Thymus (tissue), 11 donors: ENCODE measurements at regions not wholly inside any gene's neighbourhood (a gene's known extent, or its start where the extent isn't known, plus 50 kb on each side); places are given as distances from the start of the nearest gene placed in this dataset.
A peak's percentile ranks its signal among the peaks of the same experiment; 100 is the strongest.

ENCODE experiments used
- DNase-seq, 9 donors: peaks; one replicate each; pipeline ENCODE4 v3.0.0-alpha.2; 2013; ENCODE audit warnings: low spot score in 9 of 9, low read depth in 6 of 9, missing footprints in 1 of 9
- H3K27ac ChIP-seq, 2 donors: one replicate each; pipeline ENCODE4 v1.5.1; 2013; ENCODE audit warnings: control low read depth in 1 of 2, low read depth in 1 of 2, low read length in 1 of 2, mild to moderate bottlenecking in 1 of 2, moderate library complexity in 1 of 2
- H3K27me3 ChIP-seq, 2 donors: one replicate each; pipeline ENCODE4 v1.5.1; 2013; ENCODE audit warnings: low read length in 1 of 2; ENCODE audit not compliant: control insufficient read depth in 2 of 2, insufficient read depth in 1 of 2
- H3K36me3 ChIP-seq, 2 donors: one replicate each; pipeline ENCODE4 v1.5.1; 2013; ENCODE audit warnings: low read length in 1 of 2, mild to moderate bottlenecking in 1 of 2, moderate library complexity in 1 of 2; ENCODE audit not compliant: control insufficient read depth in 2 of 2, insufficient read depth in 2 of 2
- H3K4me1 ChIP-seq, 2 donors: one replicate each; pipeline ENCODE4 v1.5.1; 2013; ENCODE audit warnings: low read length in 2 of 2; ENCODE audit not compliant: control insufficient read depth in 2 of 2, insufficient read depth in 2 of 2
- H3K4me3 ChIP-seq, 2 donors: one replicate each; pipeline ENCODE4 v1.5.1; 2013; ENCODE audit warnings: low read length in 2 of 2, control low read depth in 1 of 2, mild to moderate bottlenecking in 1 of 2
- H3K9me3 ChIP-seq, 2 donors: one replicate each; pipeline ENCODE4 v1.5.1; 2013; ENCODE audit warnings: low read length in 1 of 2, mild to moderate bottlenecking in 1 of 2; ENCODE audit not compliant: control insufficient read depth in 2 of 2, insufficient read depth in 1 of 2
- WGBS: extraction: QIAGEN DNeasy Blood & Tissue Kit; methylation state at CpG from one replicate; pipeline ENCODE4 v1.1.7; 2013; 5-methylcytosine and 5-hydroxymethylcytosine counted together
- donor health status: healthy.

DNA sequence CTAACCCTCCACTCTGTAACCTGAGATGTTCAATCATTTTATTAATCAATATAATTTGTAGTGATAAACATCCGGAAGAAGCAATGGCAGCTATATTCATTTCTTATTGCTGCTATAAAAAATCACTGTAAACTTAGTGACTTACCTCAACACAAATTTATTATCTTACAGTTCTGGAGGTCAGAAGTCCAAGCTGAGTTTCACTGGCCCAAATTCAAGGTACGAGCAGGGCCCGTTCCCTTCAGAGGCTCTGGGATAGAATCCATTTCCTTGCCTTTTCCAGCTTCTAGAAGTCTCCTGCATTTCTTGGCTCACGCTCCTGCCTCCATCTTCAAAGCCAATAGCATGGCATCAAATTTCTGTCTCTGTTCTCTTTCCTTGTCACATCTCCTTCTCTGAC lies 279.5 kb upstream of the SP8 start:
- no peaks in the 10 kb centered on the region for H3K36me3 ChIP-seq
- DNase-seq = no peak
- no peak overlapping the region for H3K27ac ChIP-seq
- H3K9me3 ChIP-seq = no peaks in the 10 kb centered on the region
- no peaks in the 10 kb centered on the region for H3K4me1 ChIP-seq
- no peak overlapping the region for H3K4me3 ChIP-seq
- WGBS = 94% methylated on average over 4 of the region's 4 CpGs
- no peaks in the 10 kb centered on the region for H3K27me3 ChIP-seq

DNA sequence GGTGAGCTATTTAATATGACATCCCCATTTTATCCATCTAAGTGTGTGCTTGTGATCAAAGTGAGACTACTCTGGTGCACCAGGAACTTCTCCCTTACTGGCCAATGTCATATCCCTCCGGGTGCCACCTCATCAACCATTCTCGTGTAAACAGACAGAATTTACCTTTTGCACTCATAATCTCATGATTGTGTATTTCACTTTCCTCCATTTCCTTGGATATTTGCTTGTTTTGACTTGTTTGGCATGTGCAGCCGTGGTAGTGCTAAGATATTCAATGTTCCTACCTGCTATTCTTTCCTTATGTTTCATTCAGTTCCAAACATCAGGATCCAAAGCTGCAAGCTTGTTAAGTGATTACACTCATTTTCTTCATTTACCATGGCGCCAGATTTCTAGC lies 280.5 kb upstream of the SP8 start:
- no peaks in the 10 kb centered on the region for H3K36me3 ChIP-seq
- WGBS = 92% methylated on average over 4 of the region's 4 CpGs
- no peak overlapping the region for H3K4me3 ChIP-seq
- no peaks in the 10 kb centered on the region for H3K4me1 ChIP-seq
- no peaks in the 10 kb centered on the region for H3K9me3 ChIP-seq
- no peaks in the 10 kb centered on the region for H3K27me3 ChIP-seq
- no peak overlapping the region for H3K27ac ChIP-seq
- no peak for DNase-seq

DNA sequence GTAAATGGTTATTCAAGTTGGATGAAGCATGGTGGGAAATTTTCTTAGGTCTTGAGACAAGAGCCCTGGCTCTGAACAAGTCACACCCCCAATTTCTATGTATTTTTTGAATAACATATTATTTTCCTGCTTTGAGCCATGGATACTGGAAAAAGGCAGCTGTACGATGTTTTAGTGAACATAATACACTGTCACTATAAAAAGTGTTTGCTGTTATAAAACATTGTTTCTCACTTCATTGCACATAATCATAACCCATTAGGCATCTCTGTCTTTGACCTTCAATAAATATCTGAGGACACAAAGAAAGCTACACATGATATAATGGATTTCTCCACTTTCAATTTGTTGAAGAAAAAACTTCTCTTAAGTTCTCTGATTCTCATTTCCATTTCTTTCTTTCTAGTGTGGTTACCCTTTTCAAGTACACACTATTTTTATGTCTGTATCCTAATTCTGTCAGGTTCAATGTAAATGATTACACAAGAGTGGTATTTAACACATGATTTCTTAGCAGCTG lies 283.9 kb upstream of the SP8 start:
- Histone ChIP-seq H3K27me3 (no peaks in the 10 kb centered on the region), H3K27ac (no peak overlapping the region), H3K9me3 (no peaks in the 10 kb centered on the region), H3K4me3 (no peak overlapping the region), H3K36me3 (no peaks in the 10 kb centered on the region), H3K4me1 (no peaks in the 10 kb centered on the region)
- DNase-seq = no peak
- 95% methylated on average over 1 of the region's 1 CpG for WGBS

DNA sequence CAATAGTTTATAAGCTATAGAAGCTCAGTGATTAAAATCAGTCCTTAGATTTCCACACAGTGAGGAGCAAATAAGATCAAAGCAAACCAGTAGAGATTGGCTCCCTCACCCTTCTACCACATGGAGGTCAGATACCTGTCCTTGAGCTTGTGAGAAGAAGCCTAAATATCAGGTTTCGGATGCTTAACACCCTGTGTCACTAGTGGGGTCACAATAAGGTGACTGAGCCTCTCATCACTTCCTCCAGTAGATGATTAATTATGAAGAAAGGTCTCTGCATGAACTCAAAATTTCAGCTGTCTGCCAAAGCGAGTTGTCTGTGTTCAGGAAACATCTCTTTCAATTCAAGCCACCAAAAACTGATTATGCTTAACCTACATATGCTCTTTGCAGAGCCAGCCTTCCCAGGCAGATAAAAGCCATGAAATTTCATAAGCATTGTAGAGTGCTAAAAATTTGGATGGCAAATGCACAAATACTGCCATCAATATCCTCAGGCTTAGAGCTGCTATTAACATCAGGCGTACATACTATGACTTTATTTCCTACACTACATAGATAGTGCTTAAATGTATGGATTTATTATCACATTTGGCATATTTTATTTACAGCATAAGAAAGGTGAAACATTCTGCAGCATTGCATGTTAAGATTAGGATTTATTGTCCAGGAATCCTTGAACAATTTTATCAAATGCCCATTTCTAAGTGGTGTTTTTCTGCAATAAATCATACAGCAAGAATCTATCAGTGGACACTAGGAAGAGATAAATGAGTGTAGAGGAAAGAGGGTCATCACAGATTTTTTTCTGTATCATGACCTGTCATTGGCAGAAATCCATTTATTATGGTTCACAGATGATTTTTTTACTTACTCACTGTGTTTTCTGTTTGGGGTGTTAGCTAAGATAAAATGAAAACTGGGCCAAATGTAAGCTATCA lies 285.1 kb upstream of the SP8 start:
- 87% methylated on average over 3 of the region's 3 CpGs for WGBS
- Histone ChIP-seq H3K4me3 (no peak overlapping the region), H3K27me3 (no peaks in the 10 kb centered on the region), H3K27ac (no peak overlapping the region), H3K4me1 (no peaks in the 10 kb centered on the region), H3K36me3 (no peaks in the 10 kb centered on the region), H3K9me3 (no peaks in the 10 kb centered on the region)
- DNase-seq = no peak

DNA sequence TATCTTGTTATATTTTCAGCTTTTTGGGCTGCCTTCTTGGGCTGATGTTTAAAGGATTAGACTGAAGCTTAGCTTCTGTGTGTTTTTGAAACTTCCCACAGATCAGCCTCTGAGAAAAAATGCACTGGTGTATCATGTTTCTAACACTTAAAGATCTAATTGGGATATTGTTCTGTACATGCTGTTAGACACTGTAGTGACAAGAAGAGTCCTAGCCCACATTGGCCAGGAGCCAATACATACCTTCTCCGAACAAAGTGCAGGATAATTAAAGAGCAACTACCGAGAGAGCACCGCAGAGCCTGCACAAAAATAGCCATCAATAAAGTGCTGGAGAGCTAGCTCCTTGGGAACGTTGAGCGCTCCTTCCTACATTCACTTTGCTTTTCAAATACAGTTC lies 289.4 kb upstream of the SP8 start:
- WGBS = 90% methylated on average over 5 of the region's 5 CpGs
- H3K36me3 ChIP-seq = no peaks in the 10 kb centered on the region
- H3K4me1 ChIP-seq = no peaks in the 10 kb centered on the region
- no peak overlapping the region for H3K27ac ChIP-seq
- H3K9me3 ChIP-seq = no peaks in the 10 kb centered on the region
- DNase-seq = peak in 1 of 9 donors; percentile 8
- H3K4me3 ChIP-seq = no peak overlapping the region
- H3K27me3 ChIP-seq = no peaks in the 10 kb centered on the region

DNA sequence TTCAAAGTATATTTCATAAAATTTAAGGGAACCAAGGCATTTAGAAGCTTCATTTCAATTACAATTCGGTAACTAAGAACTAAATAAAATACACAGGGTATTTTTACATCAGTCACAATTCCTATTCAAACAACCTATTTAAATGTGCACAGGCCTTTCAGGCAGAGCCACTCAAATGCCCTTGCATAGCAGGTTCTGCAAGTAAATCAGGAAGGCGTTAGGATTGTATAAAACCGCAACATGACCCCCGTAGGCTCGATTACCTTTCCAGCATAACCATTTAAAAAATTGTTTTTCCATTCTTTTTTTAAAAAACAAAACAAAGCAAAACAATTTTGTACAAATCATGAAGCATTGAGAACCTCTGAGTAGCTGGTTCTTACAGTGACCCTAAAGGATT lies 289.9 kb upstream of the SP8 start:
- WGBS = 88% methylated on average over 5 of the region's 5 CpGs
- Histone ChIP-seq H3K27me3 (no peaks in the 10 kb centered on the region), H3K36me3 (no peaks in the 10 kb centered on the region), H3K4me1 (no peaks in the 10 kb centered on the region), H3K4me3 (no peak overlapping the region), H3K27ac (no peak overlapping the region), H3K9me3 (no peaks in the 10 kb centered on the region)
- no peak for DNase-seq

DNA sequence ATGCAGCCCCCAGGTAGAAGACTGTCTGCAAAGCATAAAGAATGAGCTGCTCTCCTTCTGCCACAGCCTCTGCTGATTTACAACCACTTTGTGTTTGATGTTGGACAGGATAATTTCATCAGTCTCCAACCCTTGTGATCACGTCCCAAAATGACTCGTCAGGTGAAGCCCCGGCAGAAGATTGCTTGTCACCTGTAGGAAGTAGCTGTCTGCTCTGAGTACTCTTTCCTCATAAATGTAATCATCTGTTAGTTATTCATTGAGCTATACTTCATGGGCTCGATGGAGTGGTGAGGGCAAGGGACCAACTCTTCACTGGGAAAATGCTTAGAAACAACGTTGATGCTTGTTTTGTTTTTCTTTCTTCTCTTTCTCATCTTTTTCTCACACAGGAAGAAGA lies 290.9 kb upstream of the SP8 start:
- WGBS = 91% methylated on average over 5 of the region's 5 CpGs
- no peak for DNase-seq
- H3K27ac ChIP-seq = no peak overlapping the region

DNA sequence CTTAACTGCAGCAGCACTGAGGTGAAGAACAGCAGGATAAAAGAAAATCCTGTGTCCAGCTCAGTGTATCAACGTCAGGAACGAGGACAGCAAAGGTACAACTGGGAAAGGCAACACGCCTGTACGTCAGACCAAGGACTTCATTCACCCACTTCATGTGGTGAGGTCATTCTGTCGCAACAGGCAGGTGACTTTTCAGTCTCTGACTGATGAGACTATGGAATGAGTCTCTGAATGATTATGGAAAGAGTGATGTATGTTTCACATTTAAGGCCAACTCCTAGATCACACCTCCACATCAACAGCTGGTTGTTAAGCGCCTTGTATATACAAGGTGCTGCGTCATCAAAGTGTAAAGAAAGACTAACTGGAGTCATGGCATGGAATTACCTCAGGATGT lies 297.6 kb upstream of the SP8 start:
- no peaks in the 10 kb centered on the region for H3K4me1 ChIP-seq
- H3K4me3 ChIP-seq = no peak overlapping the region
- no peaks in the 10 kb centered on the region for H3K27me3 ChIP-seq
- no peaks in the 10 kb centered on the region for H3K9me3 ChIP-seq
- no peak overlapping the region for H3K27ac ChIP-seq
- DNase-seq = no peak
- no peaks in the 10 kb centered on the region for H3K36me3 ChIP-seq
- 96% methylated on average over 7 of the region's 7 CpGs for WGBS

More for the DNA sequence above, 290.9 kb upstream of the SP8 start:
- Histone ChIP-seq H3K4me1 (no peaks in the 10 kb centered on the region), H3K9me3 (no peaks in the 10 kb centered on the region), H3K4me3 (no peak overlapping the region), H3K36me3 (no peaks in the 10 kb centered on the region), H3K27me3 (no peaks in the 10 kb centered on the region)

DNA sequence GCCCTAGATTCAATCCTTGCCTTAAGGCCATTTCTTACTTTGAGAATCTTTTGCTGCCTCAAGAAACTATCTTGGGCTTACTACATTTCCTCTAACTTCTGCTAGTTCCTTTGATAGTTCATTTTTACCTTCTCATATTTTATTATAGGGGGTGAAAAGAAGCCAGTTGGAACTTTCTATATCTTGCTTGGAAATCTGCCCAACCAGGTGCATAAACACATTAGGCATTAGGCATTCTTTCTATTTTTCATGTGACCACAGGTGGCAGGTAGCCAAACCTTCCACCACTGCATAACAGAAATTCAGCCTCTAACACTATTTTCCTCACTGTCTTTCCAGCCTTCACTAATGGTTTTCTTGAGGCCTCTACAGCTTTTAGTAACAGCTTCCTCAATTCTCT lies 300.0 kb upstream of the SP8 start:
- no peaks in the 10 kb centered on the region for H3K27me3 ChIP-seq
- H3K27ac ChIP-seq = no peak overlapping the region
- no peak overlapping the region for H3K4me3 ChIP-seq
- H3K4me1 ChIP-seq = no peaks in the 10 kb centered on the region
- no peaks in the 10 kb centered on the region for H3K36me3 ChIP-seq
- DNase-seq = peak in 4 of 9 donors; percentile 1 to 31 (median 4)
- no peaks in the 10 kb centered on the region for H3K9me3 ChIP-seq
